AG04450 (cell line): ENCODE measurements at regions not wholly inside any gene's neighbourhood (a gene's known extent, or its start where the extent isn't known, plus 50 kb on each side); places are given as distances from the start of the nearest gene placed in this dataset.

Experiments used
- CTCF ChIA-PET: fragments of 300-600, 350-600 bp; formaldehyde crosslinking; extraction: SDS; loops from one replicate; lab custom pipeline; 2022; ENCODE audit warnings: antibody characterized with exemption, inconsistent platforms; lab: Charles Lee
- POLR2A ChIA-PET: fragments of 350-600 bp; formaldehyde crosslinking; extraction: SDS; loops from one replicate; lab custom pipeline; 2021; ENCODE audit warnings: antibody characterized with exemption, inconsistent platforms; lab: Yijun Ruan, JAX
- DNase-seq: peaks from one replicate; pipeline ENCODE4 v3.0.0-alpha.2; 2011; ENCODE audit warnings: low read depth, low spot score
- H3K27ac ChIP-seq: one replicate; pipeline ENCODE4 v1.5.1; 2012; ENCODE audit warnings: low read depth, low read length, control low read depth
- H3K27me3 ChIP-seq: one replicate; pipeline ENCODE4 v1.6.0; 2012; ENCODE audit warnings: low read length; ENCODE audit not compliant: control insufficient read depth, insufficient read depth
- H3K4me3 ChIP-seq: 2 replicates; pipeline ENCODE4 v1.5.1; 2011; ENCODE audit warnings: mild to moderate bottlenecking, low read depth, low read length, control low read depth
- H3K9me3 ChIP-seq: 2 replicates; pipeline ENCODE4 v1.5.1; 2012; ENCODE audit warnings: low read length; ENCODE audit not compliant: control insufficient read depth, insufficient read depth
- CTCF ChIP-seq: IDR thresholded peaks from 2 replicates; pipeline ENCODE4 v1.5.1; 2011; ENCODE audit warnings: low read depth, low read length, control low read depth, inconsistent platforms

- no peak for DNase-seq
- Histone ChIP-seq H3K27ac (no peak overlapping the region), H3K9me3 (peaks cover 8% of the 10 kb centered on the region), H3K27me3 (no peaks in the 10 kb centered on the region), H3K4me3 (no peak overlapping the region)
- ChIA-PET POLR2A (no interaction called here), CTCF (no interaction called here)
- no peak for TF ChIP-seq CTCF
These were observed 523.1 kb upstream of the FSIP2 start for GRCh38 chr2:185215497-185215896.

- ChIA-PET POLR2A (no interaction called here), CTCF (no interaction called here)
- TF ChIP-seq CTCF, result no peak
- Histone ChIP-seq H3K27me3 (no peaks in the 10 kb centered on the region), H3K9me3 (peaks cover 8% of the 10 kb centered on the region), H3K4me3 (no peak overlapping the region), H3K27ac (no peak overlapping the region)
- no peak for DNase-seq
These were observed 518.6 kb upstream of the FSIP2 start for GRCh38 chr2:185219981-185220380.

- Histone ChIP-seq H3K9me3 (no peaks in the 10 kb centered on the region; the same call in 1 of the 2 replicates), H3K4me3 (no peak overlapping the region), H3K27ac (no peak overlapping the region), H3K27me3 (no peaks in the 10 kb centered on the region)
- no peak for TF ChIP-seq CTCF
- ChIA-PET CTCF (no interaction called here), POLR2A (no interaction called here)
- DNase-seq, result no peak
These were observed 516.3 kb upstream of the FSIP2 start for GRCh38 chr2:185222311-185222710.

- no peaks in the 10 kb centered on the region for H3K9me3 ChIP-seq
- no peak for TF ChIP-seq CTCF
- H3K4me3 ChIP-seq, result no peak overlapping the region
- no peak for DNase-seq
- ChIA-PET POLR2A (no interaction called here), CTCF (no interaction called here)
- H3K27me3 ChIP-seq, result no peaks in the 10 kb centered on the region
- H3K27ac ChIP-seq, result no peak overlapping the region
These were observed 511.2 kb upstream of the FSIP2 start for GRCh38 chr2:185227391-185227790.

- ChIA-PET CTCF (no interaction called here), POLR2A (no interaction called here)
- Histone ChIP-seq H3K27ac (no peak overlapping the region), H3K9me3 (no peaks in the 10 kb centered on the region; the same call in 1 of the 2 replicates), H3K27me3 (no peaks in the 10 kb centered on the region), H3K4me3 (no peak overlapping the region)
- DNase-seq, result no peak
- TF ChIP-seq CTCF, result no peak
These were observed 499.1 kb upstream of the FSIP2 start for GRCh38 chr2:185239491-185239890.
